Heart left ventricle (tissue), 16 donors: ENCODE measurements at regions not wholly inside any gene's neighbourhood (a gene's known extent, or its start where the extent isn't known, plus 50 kb on each side); places are given as distances from the start of the nearest gene placed in this dataset.

Experiments
- ATAC-seq, 4 donors: fragments of 200-7000 bp; cut with Tn5 transposase; one replicate each; pipeline ENCODE4 v1.9.1; 2020 to 2022; ENCODE audit warnings: moderate library complexity in 4 of 4, mild to moderate bottlenecking in 3 of 4, moderate number of reproducible peaks in 1 of 4
- DNase-seq, 5 donors: peaks; one replicate each; pipeline ENCODE4 v3.0.0-alpha.2; 2020
- H3K27ac ChIP-seq, 12 donors: fragments of 200-600 bp; sonication (generic) in 4 of 12; one replicate each; pipeline versions ENCODE4 v1.5.0 to v1.8.0; 2016 to 2022; ENCODE audit warnings: mild to moderate bottlenecking in 2 of 12
- H3K27me3 ChIP-seq, 9 donors: fragments of 200-600 bp; sonication (generic) in 2 of 9; one replicate each; pipeline versions ENCODE4 v1.5.1 to v1.8.0; 2016 to 2022; ENCODE audit warnings: mild to moderate bottlenecking in 3 of 9
- H3K36me3 ChIP-seq, 9 donors: fragments of 200-600 bp; sonication (generic) in 2 of 9; one replicate each; pipeline versions ENCODE4 v1.5.0 to v1.8.0; 2018 to 2022; ENCODE audit warnings: mild to moderate bottlenecking in 2 of 9
- H3K4me1 ChIP-seq, 12 donors: fragments of 200-600 bp; sonication (generic) in 4 of 12; one replicate each; pipeline versions ENCODE4 v1.5.0 to v1.8.0; 2016 to 2022; ENCODE audit warnings: mild to moderate bottlenecking in 3 of 12
- H3K4me3 ChIP-seq, 12 donors: fragments of 200-600 bp; sonication (generic) in 4 of 12; one replicate each; pipeline versions ENCODE4 v1.5.0 to v1.8.0; 2017 to 2022; ENCODE audit warnings: mild to moderate bottlenecking in 9 of 12, moderate library complexity in 4 of 12
- H3K9me3 ChIP-seq, 12 donors: fragments of 200-600 bp; sonication (generic) in 4 of 12; one replicate each; pipeline versions ENCODE4 v1.5.0 to v1.8.0; 2016 to 2022; ENCODE audit warnings: mild to moderate bottlenecking in 1 of 12
- POLR2A ChIP-seq, 2 donors: fragments of 450-650 bp; IDR thresholded peaks; one replicate each; pipeline ENCODE4 v1.6.1; 2017; ENCODE audit warnings: antibody characterized with exemption in 2 of 2, mild to moderate bottlenecking in 2 of 2, moderate library complexity in 2 of 2
- WGBS, 4 donors: extraction: QIAGEN DNeasy Blood & Tissue Kit in 2 of 4; methylation state at CpG; one replicate each; pipeline versions ENCODE4 v1.1.5 to v1.1.7; 2013 to 2018; 5-methylcytosine and 5-hydroxymethylcytosine counted together
- intact Hi-C, 10 donors: fragments of 100-400 bp; cut with DNase I; formaldehyde crosslinking; loops; one replicate each; pipeline versions ENCODE4 v1.11.1 to v1.14.2; 2022
- TF ChIP-seq, protein P1 (sequence below), 12 donors: fragments of 200-600 bp; sonication (generic) in 4 of 12; IDR thresholded peaks; one replicate each; pipeline versions ENCODE4 v1.5.0 to v1.8.0; 2018 to 2022; ENCODE audit warnings: antibody characterized with exemption in 12 of 12, mild to moderate bottlenecking in 5 of 12
- donor health status: ischemic (EF 13 %, LVEDD 7.1; RV severe dilation, severe dysfunction).
- donor health status: healthy with polysubstance abuse.
- donor health status: DM: no; HTN: yes; CAD: no.
- donor health status: DM: no; HTN: no; CAD: no.
- donor health status: ischemic (EF 25% LVEDD 6.9; RV normal size, moderate dysfunction).
- donor health status: ischemic (EF 25% LVEDD 5.7; RV mildly dilated, moderate dysfunction).
- donor health status: healthy.
- donor health status: DM: yes; HTN: yes; CAD: no.
- donor health status: ischemic (EF 35%, LVEDD 5.7; RV mildly dilated, moderate dysfunction).
- donor health status: nonischemic (EF 11% LVEDD 7.7; RV severe dilation, severe dysfunction).
- donor health status: DM: yes; HTN: yes; CAD: no.
- donor health status: PGD.
- donor health status: ischemic (EF 29% LVEDD 5.4; RV normal size, mild dysfunction).
- donor health status: nonischemic (EF 23%, LVEDD 6.1; RV moderate dilation, normal function).

DNA sequence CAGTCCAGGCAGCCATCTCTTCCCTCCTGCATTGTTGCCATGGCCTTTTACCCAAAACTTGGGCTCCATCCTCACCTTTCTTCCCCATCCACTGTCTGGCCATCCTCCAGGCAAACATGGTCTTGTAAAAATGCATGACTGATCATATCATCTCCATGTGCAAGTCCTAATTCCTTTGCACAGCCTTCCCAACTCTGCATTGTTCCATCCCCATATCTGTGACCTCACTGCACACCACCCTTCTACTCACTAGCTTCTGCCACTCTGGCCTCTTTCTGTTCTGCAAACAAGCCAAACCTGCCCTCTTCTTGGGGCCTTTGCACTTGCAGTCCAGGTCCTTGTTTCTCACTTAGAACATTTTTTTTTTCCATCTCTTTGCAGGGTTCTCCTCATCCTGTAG lies 230.1 kb upstream of the GJB5 start:
- Histone ChIP-seq H3K4me1 (no peaks in the 10 kb centered on the region), H3K27me3 (peaks cover 0 to 42% (median 0%) of the 10 kb centered on the region in 9 donors), H3K4me3 (no peak overlapping the region), H3K27ac (no peak overlapping the region), H3K36me3 (no peaks in the 10 kb centered on the region), H3K9me3 (no peaks in the 10 kb centered on the region)
- no peak for TF ChIP-seq POLR2A (IDR thresholded peaks at IDR 0.05)
- TF ChIP-seq, protein P1, sequence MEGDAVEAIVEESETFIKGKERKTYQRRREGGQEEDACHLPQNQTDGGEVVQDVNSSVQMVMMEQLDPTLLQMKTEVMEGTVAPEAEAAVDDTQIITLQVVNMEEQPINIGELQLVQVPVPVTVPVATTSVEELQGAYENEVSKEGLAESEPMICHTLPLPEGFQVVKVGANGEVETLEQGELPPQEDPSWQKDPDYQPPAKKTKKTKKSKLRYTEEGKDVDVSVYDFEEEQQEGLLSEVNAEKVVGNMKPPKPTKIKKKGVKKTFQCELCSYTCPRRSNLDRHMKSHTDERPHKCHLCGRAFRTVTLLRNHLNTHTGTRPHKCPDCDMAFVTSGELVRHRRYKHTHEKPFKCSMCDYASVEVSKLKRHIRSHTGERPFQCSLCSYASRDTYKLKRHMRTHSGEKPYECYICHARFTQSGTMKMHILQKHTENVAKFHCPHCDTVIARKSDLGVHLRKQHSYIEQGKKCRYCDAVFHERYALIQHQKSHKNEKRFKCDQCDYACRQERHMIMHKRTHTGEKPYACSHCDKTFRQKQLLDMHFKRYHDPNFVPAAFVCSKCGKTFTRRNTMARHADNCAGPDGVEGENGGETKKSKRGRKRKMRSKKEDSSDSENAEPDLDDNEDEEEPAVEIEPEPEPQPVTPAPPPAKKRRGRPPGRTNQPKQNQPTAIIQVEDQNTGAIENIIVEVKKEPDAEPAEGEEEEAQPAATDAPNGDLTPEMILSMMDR (IDR thresholded peaks at IDR 0.05): no peak
- intact Hi-C loops: no loop called here
- no peak for DNase-seq
- ATAC-seq: no peak

DNA sequence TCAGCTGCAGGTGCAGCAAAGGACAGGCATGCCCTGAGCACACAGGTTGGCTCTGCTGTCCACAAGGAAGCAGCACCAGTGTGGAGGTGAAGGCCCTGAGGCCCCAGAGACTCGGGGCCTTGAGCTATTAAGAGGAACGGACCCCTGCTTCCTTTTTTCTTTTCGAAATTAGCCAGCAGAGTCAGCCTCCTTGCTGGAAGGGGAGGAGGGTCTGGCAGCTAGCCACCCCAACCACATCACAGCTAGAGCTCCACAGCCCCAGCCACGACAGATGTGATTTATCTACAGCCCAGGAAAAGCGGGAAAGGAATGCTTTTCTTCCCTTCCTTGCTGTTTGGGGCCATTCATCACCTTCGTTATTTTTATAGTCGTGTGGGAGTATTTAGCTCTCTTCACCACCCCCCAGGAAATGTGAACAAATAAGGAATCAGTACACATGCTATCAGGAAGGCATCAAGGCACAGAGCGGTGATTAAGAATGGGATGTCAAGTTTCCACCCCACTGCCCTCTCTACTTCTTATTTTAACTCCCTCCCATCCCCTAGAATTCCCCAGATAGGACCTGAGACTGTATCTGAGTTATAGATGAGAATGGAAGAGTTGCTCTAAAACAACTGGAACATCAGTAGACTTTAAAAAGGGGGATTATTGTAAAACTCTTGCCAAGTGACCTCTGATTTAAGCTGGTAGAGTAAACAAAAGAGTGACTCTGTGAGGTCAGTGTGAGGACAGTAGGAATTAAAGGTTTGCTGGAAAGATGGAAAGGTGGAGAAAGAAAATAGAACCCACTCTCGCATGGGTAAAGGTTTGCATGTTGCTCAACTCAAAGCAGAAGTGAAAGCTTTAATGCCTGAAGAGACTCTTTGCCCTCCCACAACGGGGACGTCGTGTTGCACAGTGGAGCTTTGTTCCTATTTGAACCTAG lies 224.7 kb upstream of the GJB5 start:
- TF ChIP-seq POLR2A (IDR thresholded peaks at IDR 0.05): no peak
- TF ChIP-seq, protein P1 (IDR thresholded peaks at IDR 0.05): no peak
- Histone ChIP-seq H3K4me1 (no peaks in the 10 kb centered on the region), H3K9me3 (no peaks in the 10 kb centered on the region), H3K4me3 (no peak overlapping the region), H3K27ac (no peak overlapping the region), H3K27me3 (peaks cover 0 to 32% (median 3%) of the 10 kb centered on the region in 9 donors), H3K36me3 (no peaks in the 10 kb centered on the region)
- ATAC-seq (no peak), DNase-seq (no peak)
- intact Hi-C loops: no loop called here
- WGBS, 4 donors: 24 to 31% (median 27%) methylated on average over 12 of the region's 12 CpGs

DNA sequence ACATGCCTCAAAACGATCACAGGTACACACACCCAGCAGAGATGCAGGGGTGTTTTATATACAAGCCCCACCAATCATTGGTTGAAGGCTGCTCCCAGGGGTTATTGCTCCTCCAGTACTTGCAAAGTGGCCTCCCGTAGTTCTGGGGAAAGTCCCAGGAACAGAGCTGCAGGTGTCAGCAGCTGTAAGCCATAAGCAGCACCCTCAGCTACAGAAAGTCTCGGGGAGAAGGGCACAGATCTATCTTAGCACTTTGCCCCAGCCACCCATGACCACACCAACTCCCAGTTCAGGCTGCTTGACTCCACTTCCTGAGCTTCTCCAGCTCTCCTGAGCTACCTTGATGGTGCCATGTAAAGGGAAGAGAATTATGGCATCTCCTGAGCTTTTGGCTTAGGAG lies 222.7 kb upstream of the GJB5 start:
- H3K27ac ChIP-seq: no peak overlapping the region
- no peaks in the 10 kb centered on the region for H3K4me1 ChIP-seq
- 38 to 49% (median 48%) methylated on average over 3 of the region's 3 CpGs for WGBS, 4 donors
- H3K9me3 ChIP-seq: no peaks in the 10 kb centered on the region
- TF ChIP-seq POLR2A (IDR thresholded peaks at IDR 0.05): no peak
- TF ChIP-seq, protein P1 (IDR thresholded peaks at IDR 0.05): no peak
- ATAC-seq (no peak), DNase-seq (no peak)
- H3K27me3 ChIP-seq: peaks cover 0 to 27% (median 0%) of the 10 kb centered on the region in 9 donors
- no peaks in the 10 kb centered on the region for H3K36me3 ChIP-seq
- intact Hi-C loops: no loop called here
- no peak overlapping the region for H3K4me3 ChIP-seq

DNA sequence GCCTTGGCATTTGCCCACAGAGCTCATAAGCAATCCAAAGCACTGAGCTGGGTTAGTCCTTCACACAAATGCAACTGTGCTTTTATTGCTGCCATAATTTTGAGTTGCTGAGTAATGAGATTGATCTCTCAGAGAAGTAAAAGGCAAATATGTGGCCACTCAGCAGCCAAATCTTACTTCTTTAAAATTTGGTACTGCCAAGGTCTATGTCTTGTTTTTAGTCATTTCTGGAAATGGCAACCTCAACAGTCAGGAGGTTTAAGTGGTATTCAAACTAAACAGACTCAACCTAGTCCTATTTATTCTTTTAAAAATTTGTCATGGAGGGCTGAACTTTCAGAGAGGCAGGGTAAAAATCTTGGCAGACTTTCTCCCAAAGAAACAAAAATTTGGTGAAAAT lies 216.4 kb upstream of the GJB5 start:
- TF ChIP-seq POLR2A (IDR thresholded peaks at IDR 0.05): no peak
- TF ChIP-seq, protein P1 (IDR thresholded peaks at IDR 0.05): no peak
- intact Hi-C loops: no loop called here
- DNase-seq (no peak), ATAC-seq (no peak)
- Histone ChIP-seq H3K4me3 (no peak overlapping the region), H3K9me3 (no peaks in the 10 kb centered on the region), H3K27me3 (peaks cover 0 to 27% (median 3%) of the 10 kb centered on the region in 9 donors), H3K27ac (no peak overlapping the region), H3K4me1 (no peaks in the 10 kb centered on the region), H3K36me3 (no peaks in the 10 kb centered on the region)
